Breast epithelium (tissue), 4 donors: ENCODE measurements at regions not wholly inside any gene's neighbourhood (a gene's known extent, or its start where the extent isn't known, plus 50 kb on each side); places are given as distances from the start of the nearest gene placed in this dataset.

Source experiments
- DNase-seq, 2 donors: peaks; one replicate each; pipeline ENCODE4 v3.0.0-alpha.2; 2019; ENCODE audit warnings: low spot score in 2 of 2
- H3K27ac ChIP-seq, 2 donors: fragments of 200-600 bp; sonication (generic) in 1 of 2; one replicate each; pipeline ENCODE4 v1.5.1; 2016 to 2019; ENCODE audit warnings: mild to moderate bottlenecking in 1 of 2
- H3K27me3 ChIP-seq, 2 donors: fragments of 200-600 bp; sonication (generic) in 1 of 2; one replicate each; pipeline versions ENCODE4 v1.5.1 to v1.6.0; 2017 to 2019; ENCODE audit warnings: control low read depth in 1 of 2, mild to moderate bottlenecking in 1 of 2
- H3K36me3 ChIP-seq: fragments of 200-600 bp; one replicate; pipeline ENCODE4 v1.5.1; 2019
- H3K4me1 ChIP-seq, 2 donors: fragments of 200-600 bp; sonication (generic); one replicate each; pipeline ENCODE4 v1.5.1; 2016 to 2019; ENCODE audit warnings: control low read depth in 1 of 2
- H3K4me3 ChIP-seq, 3 donors: fragments of 200-600 bp; sonication (generic); 1 replicate in 2 of 3; 2 replicates in 1 of 3; pipeline ENCODE4 v1.5.1; 2016 to 2019; ENCODE audit warnings: mild to moderate bottlenecking in 3 of 3, moderate library complexity in 2 of 3
- H3K9me3 ChIP-seq, 2 donors: fragments of 200-600 bp; sonication (generic) in 1 of 2; one replicate each; pipeline ENCODE4 v1.5.1; 2016 to 2019; ENCODE audit warnings: control low read depth in 1 of 2
- POLR2A ChIP-seq: fragments of 450-650 bp; IDR thresholded peaks from one replicate; pipeline ENCODE4 v1.6.1; 2016; ENCODE audit warnings: antibody characterized with exemption, mild to moderate bottlenecking, moderate library complexity
- POLR2AphosphoS5 ChIP-seq, 3 donors: sonication (generic); formaldehyde crosslinking; IDR thresholded peaks; one replicate each; pipeline ENCODE4 v1.6.1; 2017; ENCODE audit warnings: antibody characterized with exemption in 3 of 3
- intact Hi-C: fragments of 100-400 bp; cut with DNase I; formaldehyde crosslinking; loops from one replicate; pipeline ENCODE4 v1.15.1; 2023; ENCODE audit warnings: low total_unique reads
- TF ChIP-seq, protein P1 (sequence below), 3 donors: fragments of 450-650 bp; IDR thresholded peaks; one replicate each; pipeline ENCODE4 v1.5.1; 2016 to 2017; ENCODE audit warnings: antibody characterized with exemption in 3 of 3, mild to moderate bottlenecking in 3 of 3, moderate library complexity in 3 of 3

DNA sequence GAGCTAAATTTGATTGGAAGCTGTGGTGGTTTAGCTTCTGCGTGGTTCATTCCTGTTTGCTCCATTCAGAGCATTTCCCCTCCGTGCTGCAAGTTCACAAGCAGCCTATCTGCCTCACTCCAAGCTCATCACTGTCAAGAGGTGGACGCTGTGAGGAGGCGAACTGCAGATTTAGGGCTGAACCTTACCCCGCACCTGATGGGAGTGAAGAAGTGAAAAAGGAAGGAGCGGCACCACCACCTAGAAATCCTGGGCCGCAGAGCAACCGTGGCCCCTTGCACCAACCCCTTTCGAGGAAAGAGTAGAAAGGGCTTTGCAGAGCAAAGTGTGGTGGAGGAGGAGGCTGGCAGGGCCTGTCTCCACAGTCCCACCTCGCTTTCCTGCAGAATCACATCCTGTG lies 117.4 kb downstream of the IER5 start:
- intact Hi-C loops = no loop called here

DNA sequence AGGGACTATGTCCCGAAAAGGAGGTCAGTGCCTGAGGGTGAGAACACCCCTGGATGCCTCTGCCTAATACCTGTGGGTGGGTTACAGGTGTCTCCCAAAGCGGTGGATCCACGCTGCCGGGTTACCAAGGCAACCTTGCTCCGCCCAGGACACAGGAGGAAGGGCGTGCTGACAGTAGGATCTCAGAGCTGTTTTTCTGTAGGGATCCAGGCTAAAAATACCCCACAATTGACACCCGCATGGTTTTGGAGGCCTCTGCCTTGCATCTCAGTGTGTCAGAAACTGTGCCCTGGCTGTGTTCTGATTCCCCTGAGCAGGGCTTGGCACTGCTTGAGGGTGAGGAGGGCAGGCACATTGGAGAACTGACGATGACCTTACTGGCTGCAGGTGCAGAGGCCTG lies 118.0 kb downstream of the IER5 start:
- TF ChIP-seq POLR2AphosphoS5 (IDR thresholded peaks at IDR 0.05) (no peak), POLR2A (no peak)
- TF ChIP-seq, protein P1, sequence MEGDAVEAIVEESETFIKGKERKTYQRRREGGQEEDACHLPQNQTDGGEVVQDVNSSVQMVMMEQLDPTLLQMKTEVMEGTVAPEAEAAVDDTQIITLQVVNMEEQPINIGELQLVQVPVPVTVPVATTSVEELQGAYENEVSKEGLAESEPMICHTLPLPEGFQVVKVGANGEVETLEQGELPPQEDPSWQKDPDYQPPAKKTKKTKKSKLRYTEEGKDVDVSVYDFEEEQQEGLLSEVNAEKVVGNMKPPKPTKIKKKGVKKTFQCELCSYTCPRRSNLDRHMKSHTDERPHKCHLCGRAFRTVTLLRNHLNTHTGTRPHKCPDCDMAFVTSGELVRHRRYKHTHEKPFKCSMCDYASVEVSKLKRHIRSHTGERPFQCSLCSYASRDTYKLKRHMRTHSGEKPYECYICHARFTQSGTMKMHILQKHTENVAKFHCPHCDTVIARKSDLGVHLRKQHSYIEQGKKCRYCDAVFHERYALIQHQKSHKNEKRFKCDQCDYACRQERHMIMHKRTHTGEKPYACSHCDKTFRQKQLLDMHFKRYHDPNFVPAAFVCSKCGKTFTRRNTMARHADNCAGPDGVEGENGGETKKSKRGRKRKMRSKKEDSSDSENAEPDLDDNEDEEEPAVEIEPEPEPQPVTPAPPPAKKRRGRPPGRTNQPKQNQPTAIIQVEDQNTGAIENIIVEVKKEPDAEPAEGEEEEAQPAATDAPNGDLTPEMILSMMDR (IDR thresholded peaks at IDR 0.05) = no peak
- Histone ChIP-seq H3K4me3 (no peak overlapping the region), H3K9me3 (no peaks in the 10 kb centered on the region), H3K27me3 (no peaks in the 10 kb centered on the region), H3K4me1 (no peaks in the 10 kb centered on the region), H3K27ac (no peak overlapping the region), H3K36me3 (no peaks in the 10 kb centered on the region)
- no peak for DNase-seq
- intact Hi-C loops = no loop called here

More for the DNA sequence above, 117.4 kb downstream of the IER5 start:
- Histone ChIP-seq H3K27me3 (no peaks in the 10 kb centered on the region), H3K4me1 (no peaks in the 10 kb centered on the region), H3K36me3 (no peaks in the 10 kb centered on the region), H3K4me3 (no peak overlapping the region), H3K27ac (no peak overlapping the region), H3K9me3 (no peaks in the 10 kb centered on the region)
- TF ChIP-seq POLR2A = no peak
- TF ChIP-seq POLR2AphosphoS5 (IDR thresholded peaks at IDR 0.05) = no peak
- TF ChIP-seq, protein P1 (IDR thresholded peaks at IDR 0.05) = no peak
- DNase-seq = no peak

- no peaks in the 10 kb centered on the region for H3K27me3 ChIP-seq
- no peaks in the 10 kb centered on the region for H3K4me1 ChIP-seq
- DNase-seq = no peak
- no peaks in the 10 kb centered on the region for H3K36me3 ChIP-seq
- no peak overlapping the region for H3K27ac ChIP-seq
- no peak overlapping the region for H3K4me3 ChIP-seq
- intact Hi-C loops = no loop called here
- H3K9me3 ChIP-seq = no peaks in the 10 kb centered on the region
- TF ChIP-seq POLR2AphosphoS5 (IDR thresholded peaks at IDR 0.05) (no peak), POLR2A (no peak)
- TF ChIP-seq, protein P1 (IDR thresholded peaks at IDR 0.05) = no peak
Measured at GRCh38 chr1:181206979-181207790, 118.7 kb downstream of the IER5 start.

DNA sequence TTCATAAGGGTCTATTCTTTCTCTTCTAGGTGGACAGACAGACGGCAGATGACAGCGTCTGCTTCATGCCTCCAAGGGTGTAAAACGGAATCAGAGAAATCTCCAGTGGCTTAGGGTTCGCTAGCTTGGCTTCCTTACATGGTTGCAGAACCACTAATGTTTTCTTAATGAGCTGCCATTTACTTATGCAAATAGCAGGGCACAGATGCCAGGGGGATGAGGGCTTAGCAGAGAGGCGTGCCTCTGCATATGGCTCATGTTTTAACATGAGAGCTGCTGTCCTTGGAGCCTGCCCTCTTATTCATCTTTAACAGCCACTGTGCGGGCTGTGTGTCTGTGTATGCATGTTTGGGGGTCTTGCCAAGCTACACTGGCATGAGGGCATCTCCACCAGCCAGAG lies 119.6 kb downstream of the IER5 start:
- H3K27me3 ChIP-seq = no peaks in the 10 kb centered on the region
- H3K4me1 ChIP-seq = no peaks in the 10 kb centered on the region
- no peak overlapping the region for H3K27ac ChIP-seq
- no peak overlapping the region for H3K4me3 ChIP-seq
- no peak for DNase-seq
- no peaks in the 10 kb centered on the region for H3K36me3 ChIP-seq
- no peaks in the 10 kb centered on the region for H3K9me3 ChIP-seq
- no peak for TF ChIP-seq POLR2AphosphoS5 (IDR thresholded peaks at IDR 0.05)
- TF ChIP-seq POLR2A = no peak
- TF ChIP-seq, protein P1 (IDR thresholded peaks at IDR 0.05) = no peak
- intact Hi-C loops = no loop called here

GRCh38 chr1:181208967-181209366 lies 120.5 kb downstream of the IER5 start:
- intact Hi-C loops = no loop called here
- TF ChIP-seq POLR2A (no peak), POLR2AphosphoS5 (IDR thresholded peaks at IDR 0.05) (no peak)
- TF ChIP-seq, protein P1 (IDR thresholded peaks at IDR 0.05) = no peak

More at GRCh38 chr1:181208967-181209366, 120.5 kb downstream of the IER5 start:
- Histone ChIP-seq H3K4me3 (no peak overlapping the region), H3K36me3 (no peaks in the 10 kb centered on the region), H3K27ac (no peak overlapping the region), H3K27me3 (no peaks in the 10 kb centered on the region), H3K4me1 (no peaks in the 10 kb centered on the region), H3K9me3 (no peaks in the 10 kb centered on the region)
- DNase-seq = no peak
